ENCODE measurements at regions not wholly inside any gene's neighbourhood (a gene's known extent, or its start where the extent isn't known, plus 50 kb on each side); places are given as distances from the start of the nearest gene placed in this dataset.

GRCh38 chr15:47439146-47440111 lies 277.9 kb upstream of the SEMA6D start:
- Histone ChIP-seq H3K4me3 (no peak overlapping the region), H3K9me3 (no peaks in the 10 kb centered on the region), H3K4me1 (peaks cover 0 to 10% (median 0%) of the 10 kb centered on the region in 3 donors), H3K36me3 (no peaks in the 10 kb centered on the region), H3K27me3 (no peaks in the 10 kb centered on the region), H3K27ac (no peak overlapping the region)
- TF ChIP-seq CTCF (IDR thresholded peaks at IDR 0.05) (no peak), POLR2A (IDR thresholded peaks at IDR 0.05) (no peak)
- 51 to 52% methylated on average over 5 of the region's 5 CpGs for WGBS, 2 donors
- DNase-seq: no peak
- intact Hi-C loops (cut with DNase I): no loop called here

GRCh38 chr15:47442371-47442770 lies 274.9 kb upstream of the SEMA6D start:
- Histone ChIP-seq H3K4me3 (no peak overlapping the region), H3K36me3 (no peaks in the 10 kb centered on the region), H3K27me3 (no peaks in the 10 kb centered on the region), H3K27ac (no peak overlapping the region), H3K4me1 (peaks cover 0 to 10% (median 0%) of the 10 kb centered on the region in 3 donors), H3K9me3 (no peaks in the 10 kb centered on the region)
- TF ChIP-seq CTCF (IDR thresholded peaks at IDR 0.05) (no peak), POLR2A (IDR thresholded peaks at IDR 0.05) (no peak)
- 50 to 77% methylated on average over 1 of the region's 1 CpG for WGBS, 2 donors
- intact Hi-C loops (cut with DNase I): no loop called here
- no peak for DNase-seq

DNA sequence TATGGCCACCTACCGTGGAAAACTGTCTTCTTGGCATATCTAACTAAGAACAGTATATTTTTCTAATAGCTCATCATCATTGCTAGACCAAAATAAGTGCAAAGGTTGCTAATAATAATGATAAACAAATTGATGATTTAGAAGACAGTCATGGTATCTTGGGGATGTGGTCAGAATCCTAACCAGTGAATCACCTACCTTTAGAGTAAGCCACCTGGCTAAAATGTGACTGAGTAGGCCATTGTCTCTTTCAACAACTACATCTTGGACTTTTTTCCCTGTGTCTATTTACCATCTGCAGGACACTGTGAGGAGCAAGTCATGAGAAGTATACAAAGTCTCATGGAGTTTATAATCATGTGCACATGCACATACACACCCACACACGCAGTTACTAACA lies 273.5 kb upstream of the SEMA6D start:
- H3K4me3 ChIP-seq: no peak overlapping the region
- WGBS, 2 donors: 76 to 78% methylated on average over 2 of the region's 2 CpGs
- peaks cover 0 to 9% (median 0%) of the 10 kb centered on the region in 3 donors for H3K4me1 ChIP-seq
- H3K27ac ChIP-seq: no peak overlapping the region
- no peaks in the 10 kb centered on the region for H3K36me3 ChIP-seq
- TF ChIP-seq CTCF (IDR thresholded peaks at IDR 0.05): no peak
- TF ChIP-seq POLR2A (IDR thresholded peaks at IDR 0.05): no peak
- intact Hi-C loops (cut with DNase I): no loop called here
- no peaks in the 10 kb centered on the region for H3K27me3 ChIP-seq
- H3K9me3 ChIP-seq: no peaks in the 10 kb centered on the region
- DNase-seq: no peak

- Histone ChIP-seq H3K9me3 (no peaks in the 10 kb centered on the region), H3K27ac (no peak overlapping the region), H3K36me3 (no peaks in the 10 kb centered on the region), H3K4me1 (no peaks in the 10 kb centered on the region), H3K4me3 (no peak overlapping the region), H3K27me3 (no peaks in the 10 kb centered on the region)
- WGBS, 2 donors: 90 to 94% methylated on average over 8 to 9 of the region's 9 CpGs
- no peak for TF ChIP-seq CTCF (IDR thresholded peaks at IDR 0.05)
- TF ChIP-seq POLR2A (IDR thresholded peaks at IDR 0.05): no peak
- intact Hi-C loops (cut with DNase I): no loop called here
- no peak for DNase-seq
Observed at GRCh38 chr15:47445723-47446392, 271.4 kb upstream of the SEMA6D start.

All from esophagus squamous epithelium (tissue), 5 donors.